Suppressor macrophage treated with lipopolysaccharide for 4 hours (primary cell): ENCODE measurements at regions not wholly inside any gene's neighbourhood (a gene's known extent, or its start where the extent isn't known, plus 50 kb on each side); places are given as distances from the start of the nearest gene placed in this dataset.
A peak's percentile ranks its signal among the peaks of the same experiment; 100 is the strongest.
"Not testable (repeated sequence)": the region's sequence is repeated elsewhere in the genome, so short reads cannot be mapped to it uniquely, and the experiment has no call there.

Experiments
- DNase-seq: peaks from one replicate; pipeline ENCODE4 v3.0.0-alpha.2; 2020

DNA sequence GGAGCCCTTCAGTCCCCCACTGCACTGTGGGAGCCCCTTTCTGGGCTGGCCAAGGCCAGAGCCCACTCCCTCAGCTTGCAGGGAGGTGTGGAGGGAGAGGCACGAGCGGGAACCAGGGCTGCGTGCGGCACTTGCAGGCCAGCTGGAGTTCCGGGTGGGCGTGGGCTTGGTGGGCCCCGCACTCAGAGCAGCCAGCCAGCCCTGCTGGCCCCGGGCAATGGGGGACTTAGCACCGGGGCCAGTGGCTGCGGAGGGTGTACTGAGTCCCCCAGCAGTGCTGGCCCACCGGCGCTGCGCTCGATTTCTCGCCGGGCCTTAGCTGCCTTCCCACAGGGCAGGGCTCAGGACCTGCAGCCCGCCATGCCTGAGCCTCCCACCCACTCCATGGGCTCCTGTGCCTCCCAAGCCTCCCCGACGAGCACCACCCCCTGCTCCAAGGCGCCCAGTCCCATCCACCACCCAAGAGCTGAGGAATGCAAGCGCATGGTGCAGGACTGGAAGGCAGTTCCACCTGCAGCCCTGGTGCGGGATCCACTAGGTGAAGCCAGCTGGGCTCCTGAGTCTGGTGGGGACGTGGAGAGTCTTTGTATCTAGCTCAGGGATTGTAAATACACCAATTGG is 776.2 kb downstream of the KCTD8 start:
- DNase-seq = not testable (repeated sequence)

DNA sequence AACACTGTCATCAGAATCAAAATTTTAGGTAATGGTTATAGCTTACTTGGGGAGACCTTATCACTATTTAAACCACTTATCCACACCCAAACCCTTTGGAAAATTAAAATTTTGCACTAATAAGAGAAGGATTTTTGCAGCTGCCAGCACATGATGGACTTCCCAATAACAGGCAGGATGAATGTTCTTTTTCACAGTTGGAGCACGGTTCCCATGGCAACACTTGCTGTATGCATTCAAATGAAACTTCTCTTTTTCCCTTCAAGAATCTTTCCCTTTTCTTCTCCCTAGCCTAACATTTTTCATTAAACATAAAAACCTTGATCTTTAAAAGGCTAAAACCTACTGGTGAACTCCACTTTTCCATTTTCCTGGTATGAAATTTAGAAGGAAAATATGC is 768.2 kb downstream of the KCTD8 start:
- no peak for DNase-seq

DNA sequence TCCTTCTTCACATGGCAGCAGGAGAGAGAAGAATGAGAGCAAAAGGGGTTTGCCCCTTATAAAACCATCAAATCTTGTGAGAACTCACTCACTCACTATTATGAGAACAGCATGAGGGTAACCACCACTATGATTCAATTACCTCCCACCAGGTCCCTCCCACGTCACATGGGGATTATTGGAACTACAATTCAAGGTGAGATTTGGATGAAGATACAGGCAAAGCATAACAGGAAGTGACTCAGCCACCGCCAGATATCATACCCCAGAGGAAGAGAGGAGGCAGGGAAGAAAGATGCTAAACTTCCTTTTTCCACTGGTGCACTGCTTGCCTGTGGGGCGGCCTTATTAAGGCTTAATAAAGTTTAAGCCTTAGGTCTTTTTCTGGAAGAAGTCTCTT is 766.1 kb downstream of the KCTD8 start:
- DNase-seq = no peak

- DNase-seq = no peak
These were observed 758.5 kb downstream of the KCTD8 start for GRCh38 chr4:43690116-43690515.

- DNase-seq = no peak
These were observed 754.7 kb downstream of the KCTD8 start for GRCh38 chr4:43693876-43694275.

DNA sequence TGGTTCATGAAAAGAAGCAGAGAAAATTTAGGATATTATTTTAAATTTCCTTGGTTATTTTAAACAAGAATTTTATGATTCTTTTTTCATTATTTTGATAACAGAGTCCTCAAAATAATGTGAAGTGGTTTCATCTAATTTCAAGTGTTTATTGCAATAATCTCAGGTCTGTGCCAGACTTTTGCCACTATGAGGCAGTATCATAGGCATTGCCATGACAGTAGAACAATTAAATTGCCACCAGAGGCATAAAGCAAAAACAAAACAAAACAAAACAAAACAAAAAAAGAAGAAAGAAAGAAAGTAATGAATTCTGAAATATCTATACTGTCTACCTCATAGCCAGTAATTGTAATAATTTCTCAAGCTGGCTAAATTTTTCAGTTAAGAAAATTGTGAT is 739.2 kb downstream of the KCTD8 start:
- no peak for DNase-seq

GRCh38 chr4:43716721-43717395 is 731.8 kb downstream of the KCTD8 start:
- no peak for DNase-seq

GRCh38 chr4:43718369-43718768 is 730.2 kb downstream of the KCTD8 start:
- DNase-seq = no peak

- DNase-seq = no peak
These were observed 715.7 kb downstream of the KCTD8 start for GRCh38 chr4:43732829-43733426.

- no peak for DNase-seq
These were observed 706.5 kb downstream of the KCTD8 start for GRCh38 chr4:43742083-43742482.

DNA sequence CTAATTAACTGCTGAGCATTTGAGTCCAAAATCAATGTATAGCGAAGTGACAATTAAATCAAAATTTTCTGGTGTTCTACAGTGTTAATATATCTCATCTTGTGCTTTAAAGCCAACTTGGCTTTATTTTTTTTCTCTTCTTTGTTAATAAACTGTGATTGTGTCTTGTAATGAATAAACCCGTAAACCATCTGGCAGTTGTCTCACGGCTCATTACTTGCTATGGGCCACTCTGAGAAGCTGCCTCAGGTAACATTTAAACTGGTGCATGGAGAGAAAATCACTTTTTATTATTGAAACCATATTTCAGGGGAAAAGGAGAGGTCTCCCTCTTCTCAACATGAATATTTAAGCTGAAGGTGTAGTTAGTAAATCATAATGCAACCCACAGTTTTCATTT is 694.0 kb downstream of the KCTD8 start:
- DNase-seq = no peak

GRCh38 chr4:43757147-43757546 is 691.5 kb downstream of the KCTD8 start:
- DNase-seq = no peak

DNA sequence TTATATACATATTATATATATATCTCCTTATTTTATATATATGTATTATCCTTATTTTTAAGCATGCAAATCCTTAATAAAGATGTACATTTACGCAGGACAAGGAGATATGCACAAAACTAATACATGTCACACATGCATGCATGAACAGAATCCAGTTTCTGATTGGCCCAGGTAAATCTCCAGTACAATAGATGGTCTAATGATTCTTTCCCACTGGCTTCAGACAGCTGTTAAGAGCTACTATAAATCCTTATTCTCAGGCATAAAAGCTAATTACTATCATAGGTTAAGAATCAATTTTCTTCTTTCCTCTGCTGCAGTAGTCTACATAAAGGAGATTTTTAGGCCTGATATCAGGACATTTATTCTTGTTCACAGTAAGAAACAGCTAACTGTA is 689.8 kb downstream of the KCTD8 start:
- DNase-seq = no peak

DNA sequence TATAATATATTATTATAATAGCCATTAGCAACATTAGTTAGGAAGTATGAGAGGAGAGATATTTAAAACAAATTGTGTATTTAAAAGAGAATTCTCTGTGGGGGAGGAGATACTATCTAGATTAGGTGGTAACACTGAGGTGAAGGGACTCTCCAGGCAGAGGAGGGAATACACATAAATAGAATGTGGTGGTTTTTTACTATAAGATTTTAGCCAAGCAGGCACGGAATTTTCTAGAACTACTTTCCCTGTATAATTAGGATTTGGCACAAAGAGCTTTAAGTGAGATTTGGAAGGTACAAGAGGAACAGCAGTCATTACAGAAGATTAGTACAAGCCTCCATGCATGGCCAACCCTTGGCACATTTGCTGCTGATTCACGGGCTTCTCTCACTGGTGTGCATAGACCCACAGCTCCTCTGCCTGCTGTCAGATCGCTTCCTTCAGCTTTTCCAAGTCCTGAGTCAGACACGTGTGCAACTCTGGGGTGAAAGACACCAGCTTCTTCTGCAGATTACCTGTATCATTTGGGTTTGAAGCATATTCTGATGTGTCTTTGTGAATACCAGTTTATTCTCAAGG is 685.5 kb downstream of the KCTD8 start:
- no peak for DNase-seq

DNA sequence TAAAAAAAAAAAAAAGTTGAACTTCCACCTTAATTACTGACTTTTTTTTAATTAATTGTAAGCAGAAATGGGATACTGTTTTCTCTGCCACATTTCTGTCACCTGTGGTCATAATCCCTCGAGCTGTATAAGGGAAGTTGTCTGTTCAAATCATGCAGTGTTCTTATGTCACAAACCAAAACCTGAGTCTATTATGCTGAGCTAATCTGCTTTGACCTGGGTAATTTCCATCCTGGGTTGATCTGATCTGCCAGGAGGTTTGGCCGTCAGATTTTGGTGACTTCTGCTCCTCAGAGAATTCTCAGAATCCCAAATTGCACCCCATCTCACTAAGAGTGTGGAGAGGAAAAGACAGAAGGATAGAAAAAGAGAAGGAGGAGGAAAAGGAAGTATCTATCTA is 683.1 kb downstream of the KCTD8 start:
- no peak for DNase-seq

- no peak for DNase-seq
These were observed 682.0 kb downstream of the KCTD8 start for GRCh38 chr4:43766648-43767047.

DNA sequence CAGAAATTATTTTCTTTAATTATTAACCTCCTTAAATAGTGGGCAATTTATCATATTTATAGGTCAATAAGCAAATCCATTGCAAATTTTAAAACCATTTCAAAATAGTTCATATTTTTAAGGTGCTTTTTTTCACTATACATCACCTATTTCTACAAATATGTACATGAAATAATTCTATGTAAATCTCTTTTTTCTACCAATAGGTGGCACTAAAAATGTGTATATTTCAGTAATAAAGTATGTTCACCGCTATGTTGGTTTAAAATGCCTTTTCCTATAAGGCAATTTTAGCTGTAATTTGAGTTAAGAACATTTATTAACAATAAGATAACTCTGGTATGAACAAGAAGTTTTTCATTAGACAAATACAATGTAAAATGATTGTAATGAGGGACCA is 672.2 kb downstream of the KCTD8 start:
- peak; percentile 1 for DNase-seq

GRCh38 chr4:43778187-43778915 is 670.3 kb downstream of the KCTD8 start:
- DNase-seq = no peak

GRCh38 chr4:43781125-43781524 is 667.5 kb downstream of the KCTD8 start:
- no peak for DNase-seq

DNA sequence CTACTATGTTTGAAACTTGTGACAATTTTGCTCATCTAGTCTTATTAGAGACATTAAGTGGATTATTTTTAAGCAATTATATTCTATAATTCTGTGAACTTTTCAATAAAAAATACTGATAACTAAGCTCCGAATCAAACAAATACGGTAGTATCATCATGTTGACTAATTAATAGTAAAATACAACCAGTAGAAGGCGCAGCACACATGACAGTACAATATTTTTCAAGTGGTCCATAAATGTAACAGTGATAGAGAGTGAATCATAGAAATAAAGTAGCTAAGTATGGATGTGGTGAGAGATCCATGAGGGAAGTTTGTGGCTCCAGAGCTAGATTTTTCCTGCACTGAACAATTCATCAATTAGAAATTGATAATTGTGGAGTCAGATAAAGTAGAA is 666.2 kb downstream of the KCTD8 start:
- no peak for DNase-seq

DNA sequence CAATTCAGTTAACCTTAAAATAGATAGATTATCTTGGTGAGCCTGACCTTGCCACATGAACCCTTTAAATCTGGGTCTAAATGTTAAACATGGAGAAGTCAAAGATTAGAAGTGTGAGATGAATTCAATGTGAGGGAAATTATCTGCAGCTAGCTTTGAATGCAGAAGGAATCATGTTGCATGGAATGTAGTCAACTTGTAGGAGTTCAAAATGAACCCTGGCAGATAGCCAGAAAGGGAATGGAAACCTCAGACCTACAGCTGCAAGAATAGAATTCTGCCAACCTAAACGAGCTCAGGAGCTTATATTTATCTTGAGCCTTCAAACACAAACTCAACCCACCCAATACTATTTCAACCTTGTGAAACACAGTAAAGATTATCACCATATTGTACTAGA is 632.5 kb downstream of the KCTD8 start:
- no peak for DNase-seq

- DNase-seq = no peak
These were observed 626.0 kb downstream of the KCTD8 start for GRCh38 chr4:43822621-43823020.

GRCh38 chr4:43835869-43836268 is 612.7 kb downstream of the KCTD8 start:
- DNase-seq = no peak

DNA sequence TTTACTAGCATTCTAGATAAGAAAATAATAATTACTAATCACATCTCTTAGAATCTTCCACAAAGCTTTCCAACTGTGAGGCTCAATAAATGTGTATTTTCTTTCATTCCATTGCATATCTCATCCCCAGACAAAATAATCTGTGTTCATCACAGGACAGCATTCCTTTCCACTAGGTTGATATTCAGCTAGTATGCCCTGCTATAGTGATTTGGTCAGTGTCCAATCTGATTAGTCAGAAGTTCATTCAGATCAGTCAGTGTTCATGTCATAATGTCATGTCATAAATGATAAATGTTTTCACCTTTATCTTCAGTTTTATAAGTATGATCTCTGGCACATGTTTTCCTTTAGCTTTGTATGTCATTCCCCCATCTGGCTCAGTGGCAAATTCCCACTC is 611.4 kb downstream of the KCTD8 start:
- DNase-seq = no peak
